ENCODE measurements at regions not wholly inside any gene's neighbourhood (a gene's known extent, or its start where the extent isn't known, plus 50 kb on each side); places are given as distances from the start of the nearest gene placed in this dataset.

DNA sequence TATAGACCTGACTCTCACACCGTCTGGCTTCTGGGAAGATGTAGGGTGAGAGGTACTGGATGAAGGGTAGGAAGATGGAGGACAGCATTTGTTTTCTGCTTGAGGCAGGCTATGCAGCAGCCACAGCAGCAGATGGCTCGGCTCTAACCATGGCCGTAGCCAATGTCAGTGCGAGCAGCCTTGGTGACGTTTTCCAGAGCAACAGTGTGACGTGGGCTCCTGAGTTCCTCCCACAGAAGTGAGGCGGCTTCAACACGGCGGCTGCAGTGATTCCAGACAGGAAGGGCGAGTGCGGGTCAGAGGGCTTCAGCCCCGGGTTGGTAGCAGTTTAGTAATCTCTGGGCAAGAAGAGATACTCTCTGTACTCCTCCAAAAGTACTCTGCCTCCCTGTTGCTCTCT is 133.0 kb upstream of the MYT1L start:
- TF ChIP-seq, protein P1, sequence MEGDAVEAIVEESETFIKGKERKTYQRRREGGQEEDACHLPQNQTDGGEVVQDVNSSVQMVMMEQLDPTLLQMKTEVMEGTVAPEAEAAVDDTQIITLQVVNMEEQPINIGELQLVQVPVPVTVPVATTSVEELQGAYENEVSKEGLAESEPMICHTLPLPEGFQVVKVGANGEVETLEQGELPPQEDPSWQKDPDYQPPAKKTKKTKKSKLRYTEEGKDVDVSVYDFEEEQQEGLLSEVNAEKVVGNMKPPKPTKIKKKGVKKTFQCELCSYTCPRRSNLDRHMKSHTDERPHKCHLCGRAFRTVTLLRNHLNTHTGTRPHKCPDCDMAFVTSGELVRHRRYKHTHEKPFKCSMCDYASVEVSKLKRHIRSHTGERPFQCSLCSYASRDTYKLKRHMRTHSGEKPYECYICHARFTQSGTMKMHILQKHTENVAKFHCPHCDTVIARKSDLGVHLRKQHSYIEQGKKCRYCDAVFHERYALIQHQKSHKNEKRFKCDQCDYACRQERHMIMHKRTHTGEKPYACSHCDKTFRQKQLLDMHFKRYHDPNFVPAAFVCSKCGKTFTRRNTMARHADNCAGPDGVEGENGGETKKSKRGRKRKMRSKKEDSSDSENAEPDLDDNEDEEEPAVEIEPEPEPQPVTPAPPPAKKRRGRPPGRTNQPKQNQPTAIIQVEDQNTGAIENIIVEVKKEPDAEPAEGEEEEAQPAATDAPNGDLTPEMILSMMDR (conservative IDR thresholded peaks at IDR 0.05; ENCODE audit: low read length), result no peak
- TF ChIP-seq EZH2phosphoT487 (IDR thresholded peaks at IDR 0.05; ENCODE audit: borderline replicate concordance, low read depth, low read length), result no peak
